Astrocyte of the cerebellum (primary cell): ENCODE measurements at regions not wholly inside any gene's neighbourhood (a gene's known extent, or its start where the extent isn't known, plus 50 kb on each side); places are given as distances from the start of the nearest gene placed in this dataset.

Experiments used
- DNase-seq: peaks from one replicate; pipeline ENCODE4 v3.0.0-alpha.2; 2011; ENCODE audit warnings: low read depth
- H3K4me3 ChIP-seq: 2 replicates; pipeline ENCODE4 v1.5.1; 2011; ENCODE audit warnings: mild to moderate bottlenecking, low read depth, low read length, moderate library complexity
- CTCF ChIP-seq: IDR thresholded peaks from 2 replicates; pipeline ENCODE4 v1.5.1; 2012; ENCODE audit warnings: low read length, low read depth, moderate library complexity, mild to moderate bottlenecking; ENCODE audit errors: missing control alignments
- in situ Hi-C: cut with HindIII; loops from 2 replicates; pipeline ENCODE4 v1.10.0; 2017; ENCODE audit warnings: low sequenced_read_pairs

DNA sequence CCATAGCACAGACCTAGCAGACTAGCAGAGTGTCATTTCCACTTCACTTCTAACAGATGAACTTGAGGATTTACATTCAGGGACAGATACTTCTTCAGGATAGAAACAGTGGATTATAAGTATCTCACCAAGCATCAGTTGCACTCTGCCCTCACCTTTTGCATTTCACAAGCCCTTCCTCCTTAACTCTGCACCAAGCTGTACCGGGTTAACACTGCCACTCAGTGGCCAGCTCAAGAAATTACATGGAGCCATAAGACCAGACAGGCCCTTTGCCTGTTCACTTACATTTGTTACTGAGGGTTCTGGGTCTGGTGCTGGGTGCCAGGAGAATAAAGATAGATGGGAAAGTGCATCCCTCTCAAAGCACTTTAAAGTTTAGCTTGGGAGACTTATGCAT lies 309.8 kb downstream of the SHANK2 start:
- DNase-seq = no peak
- in situ Hi-C loops = no loop called here
- no peak for TF ChIP-seq CTCF

DNA sequence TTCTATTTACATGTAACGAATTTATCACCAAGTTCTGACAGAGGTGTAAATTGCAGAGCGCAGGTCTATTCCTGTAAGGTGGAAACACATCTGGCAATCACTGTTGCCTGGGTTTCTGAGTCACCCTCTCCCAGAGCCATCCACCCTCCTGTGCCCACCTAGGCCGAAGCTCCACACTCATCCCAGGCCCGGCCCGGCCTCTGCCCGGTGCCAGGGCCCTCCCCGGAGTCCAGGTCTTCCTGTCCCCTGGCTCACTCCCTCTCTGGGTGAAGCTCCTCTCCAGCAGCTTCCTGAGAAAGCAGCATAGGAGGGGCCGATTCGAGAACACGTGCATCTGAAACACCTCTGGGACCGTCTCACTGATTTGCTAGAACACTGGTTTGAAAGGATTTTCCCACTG lies 308.2 kb downstream of the SHANK2 start:
- no peak overlapping the region for H3K4me3 ChIP-seq
- TF ChIP-seq CTCF = no peak
- in situ Hi-C loops = no loop called here
- DNase-seq = no peak

More for the DNA sequence above, 309.8 kb downstream of the SHANK2 start:
- no peak overlapping the region for H3K4me3 ChIP-seq

- no peak overlapping the region for H3K4me3 ChIP-seq
- TF ChIP-seq CTCF = no peak
- in situ Hi-C loops = no loop called here
- no peak for DNase-seq
Measured at GRCh38 chr11:70944636-70945035, 307.7 kb downstream of the SHANK2 start.

DNA sequence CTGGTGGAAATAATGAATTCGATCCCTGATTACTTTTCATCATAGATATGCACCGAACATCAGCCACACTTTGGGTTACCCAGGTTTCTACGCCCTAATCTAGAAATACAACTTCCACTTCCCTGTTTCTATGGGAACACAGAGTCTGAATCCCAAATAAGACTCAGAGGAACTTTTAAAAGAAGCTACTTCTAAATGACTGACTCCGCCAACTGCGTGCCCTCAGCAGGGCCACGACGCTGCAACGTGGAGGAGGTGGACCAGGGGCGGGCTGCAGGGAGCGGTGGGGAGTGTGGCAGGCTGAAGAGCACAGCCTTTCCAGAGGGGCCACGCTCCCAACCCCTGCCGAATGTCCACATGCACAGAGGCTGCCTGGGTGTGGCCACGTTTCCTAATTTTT lies 304.0 kb downstream of the SHANK2 start:
- DNase-seq = no peak
- no peak overlapping the region for H3K4me3 ChIP-seq
- TF ChIP-seq CTCF = no peak
- in situ Hi-C loops = no loop called here

DNA sequence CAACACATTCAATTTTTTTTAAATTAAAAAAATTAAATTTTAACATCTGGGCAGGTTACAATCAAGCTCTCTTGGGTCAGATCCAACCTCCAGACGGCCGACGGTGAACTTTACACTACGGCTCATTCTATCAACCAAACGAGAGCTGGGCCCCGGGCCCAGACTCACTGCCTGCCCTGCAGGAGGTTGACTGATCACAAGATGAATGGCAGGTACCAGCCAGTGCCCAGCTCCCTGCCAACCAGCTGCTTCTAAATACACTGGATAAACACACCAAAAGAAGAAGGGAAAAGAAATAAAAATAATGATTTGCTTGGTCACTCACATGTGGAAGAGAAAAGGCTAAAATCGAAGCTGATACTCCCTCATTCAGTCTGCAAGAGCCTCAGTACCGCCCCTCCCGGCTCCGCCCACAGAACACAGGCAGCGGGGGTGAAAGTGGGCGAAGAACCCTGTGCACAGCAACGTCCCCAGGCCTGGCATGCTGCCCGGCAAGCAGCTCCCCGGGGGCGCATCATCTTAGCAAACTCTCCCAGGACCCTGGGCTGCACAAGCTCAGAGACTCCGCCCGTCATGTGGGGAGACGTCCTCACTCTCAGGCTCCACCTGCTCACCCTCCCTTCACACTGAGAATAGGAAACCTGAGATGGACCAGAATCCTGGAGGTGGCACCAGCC lies 303.4 kb downstream of the SHANK2 start:
- no peak for TF ChIP-seq CTCF
- no peak for DNase-seq
- H3K4me3 ChIP-seq = no peak overlapping the region
- in situ Hi-C loops = no loop called here

DNA sequence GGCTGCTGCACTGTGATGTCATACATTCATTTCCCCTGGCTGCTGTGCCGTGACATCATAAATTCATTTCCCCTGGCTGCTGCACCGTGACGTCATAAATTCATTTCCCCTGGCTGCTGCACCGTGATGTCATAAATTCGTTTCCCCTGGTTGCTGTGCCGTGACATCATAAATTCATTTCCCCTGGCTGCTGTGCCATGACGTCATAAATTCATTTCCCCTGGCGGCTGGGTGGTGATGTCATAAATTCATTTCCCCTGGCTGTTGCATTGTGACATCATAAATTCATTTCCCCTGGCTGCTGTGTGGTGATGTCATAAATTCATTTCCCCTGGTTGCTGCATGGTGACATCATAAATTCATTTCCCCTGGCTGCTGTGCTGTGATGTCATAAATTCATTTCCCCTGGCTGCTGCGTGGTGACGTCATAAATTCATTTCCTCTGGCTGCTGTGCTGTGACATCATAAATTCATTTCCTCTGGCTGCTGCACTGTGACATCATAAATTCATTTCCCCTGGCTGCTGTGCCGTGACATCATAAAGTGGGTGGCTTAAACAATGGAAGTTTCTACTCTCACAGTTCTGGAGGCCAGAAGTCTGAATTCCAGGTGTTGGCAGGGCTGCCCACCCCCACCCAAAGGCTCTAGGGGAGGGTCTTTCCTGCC lies 301.1 kb downstream of the SHANK2 start:
- no peak for DNase-seq
- no peak overlapping the region for H3K4me3 ChIP-seq
- no peak for TF ChIP-seq CTCF
- in situ Hi-C loops = no loop called here
